Endothelial cell (in vitro differentiated cells): ENCODE measurements at regions not wholly inside any gene's neighbourhood (a gene's known extent, or its start where the extent isn't known, plus 50 kb on each side); places are given as distances from the start of the nearest gene placed in this dataset.
A peak's percentile ranks its signal among the peaks of the same experiment; 100 is the strongest.
"Not testable (repeated sequence)": the region's sequence is repeated elsewhere in the genome, so short reads cannot be mapped to it uniquely, and the experiment has no call there.

ENCODE experiments used
- DNase-seq: peaks from one replicate; pipeline ENCODE4 v3.0.0; 2021; ENCODE audit warnings: low spot score
- H3K27ac Mint-ChIP-seq: one replicate; pipeline ENCODE4 v1.8.0; 2021; ENCODE audit warnings: mixed read lengths, inconsistent platforms; ENCODE audit not compliant: unreplicated experiment
- H3K27me3 Mint-ChIP-seq: one replicate; pipeline ENCODE4 v1.8.0; 2021; ENCODE audit warnings: mild to moderate bottlenecking, moderate library complexity, mixed read lengths, inconsistent platforms; ENCODE audit not compliant: unreplicated experiment
- H3K36me3 Mint-ChIP-seq: one replicate; pipeline ENCODE4 v1.8.0; 2021; ENCODE audit warnings: mild to moderate bottlenecking, low read depth, mixed read lengths, inconsistent platforms; ENCODE audit not compliant: unreplicated experiment
- H3K4me1 Mint-ChIP-seq: one replicate; pipeline ENCODE4 v1.8.0; 2021; ENCODE audit warnings: mild to moderate bottlenecking, mixed read lengths, inconsistent platforms; ENCODE audit not compliant: unreplicated experiment
- H3K4me3 Mint-ChIP-seq: one replicate; pipeline ENCODE4 v1.8.0; 2021; ENCODE audit warnings: mild to moderate bottlenecking, mixed read lengths, inconsistent platforms; ENCODE audit not compliant: unreplicated experiment
- H3K9me3 Mint-ChIP-seq: one replicate; pipeline ENCODE4 v1.8.0; 2021; ENCODE audit warnings: mixed read lengths, inconsistent platforms; ENCODE audit not compliant: unreplicated experiment
- CTCF ChIP-seq: fragments of 200-600 bp; sonication (generic); IDR thresholded peaks from one replicate; pipeline ENCODE4 v1.5.0; 2021; ENCODE audit warnings: antibody characterized with exemption; ENCODE audit not compliant: unreplicated experiment

- DNase-seq, result no peak
- H3K27me3 Mint-ChIP-seq, result peaks cover 43% of the 10 kb centered on the region
- peaks cover 15% of the 10 kb centered on the region for H3K36me3 Mint-ChIP-seq
- H3K4me1 Mint-ChIP-seq, result no peaks in the 10 kb centered on the region
- TF ChIP-seq CTCF, result no peak
- H3K4me3 Mint-ChIP-seq, result no peak overlapping the region
- H3K9me3 Mint-ChIP-seq, result peaks cover 27% of the 10 kb centered on the region
- no peak overlapping the region for H3K27ac Mint-ChIP-seq
Measured at GRCh38 chr14:105745433-105746123, 219.2 kb downstream of the TMEM121 start.

- H3K27me3 Mint-ChIP-seq, result peaks cover 43% of the 10 kb centered on the region
- no peak for DNase-seq
- peaks cover 28% of the 10 kb centered on the region for H3K9me3 Mint-ChIP-seq
- H3K36me3 Mint-ChIP-seq, result peaks cover 15% of the 10 kb centered on the region
- H3K27ac Mint-ChIP-seq, result no peak overlapping the region
- no peak overlapping the region for H3K4me3 Mint-ChIP-seq
- H3K4me1 Mint-ChIP-seq, result no peaks in the 10 kb centered on the region
- no peak for TF ChIP-seq CTCF
Measured at GRCh38 chr14:105746124-105746514, 219.7 kb downstream of the TMEM121 start.

GRCh38 chr14:105746800-105747502, 220.6 kb downstream of the TMEM121 start:
- Mint-ChIP-seq H3K36me3 (peaks cover 14% of the 10 kb centered on the region), H3K4me3 (peak overlapping the region; percentile 62), H3K27me3 (peaks cover 38% of the 10 kb centered on the region), H3K9me3 (peaks cover 26% of the 10 kb centered on the region)
- DNase-seq, H3K4me1 Mint-ChIP-seq, H3K27ac Mint-ChIP-seq: not testable (repeated sequence)

DNA sequence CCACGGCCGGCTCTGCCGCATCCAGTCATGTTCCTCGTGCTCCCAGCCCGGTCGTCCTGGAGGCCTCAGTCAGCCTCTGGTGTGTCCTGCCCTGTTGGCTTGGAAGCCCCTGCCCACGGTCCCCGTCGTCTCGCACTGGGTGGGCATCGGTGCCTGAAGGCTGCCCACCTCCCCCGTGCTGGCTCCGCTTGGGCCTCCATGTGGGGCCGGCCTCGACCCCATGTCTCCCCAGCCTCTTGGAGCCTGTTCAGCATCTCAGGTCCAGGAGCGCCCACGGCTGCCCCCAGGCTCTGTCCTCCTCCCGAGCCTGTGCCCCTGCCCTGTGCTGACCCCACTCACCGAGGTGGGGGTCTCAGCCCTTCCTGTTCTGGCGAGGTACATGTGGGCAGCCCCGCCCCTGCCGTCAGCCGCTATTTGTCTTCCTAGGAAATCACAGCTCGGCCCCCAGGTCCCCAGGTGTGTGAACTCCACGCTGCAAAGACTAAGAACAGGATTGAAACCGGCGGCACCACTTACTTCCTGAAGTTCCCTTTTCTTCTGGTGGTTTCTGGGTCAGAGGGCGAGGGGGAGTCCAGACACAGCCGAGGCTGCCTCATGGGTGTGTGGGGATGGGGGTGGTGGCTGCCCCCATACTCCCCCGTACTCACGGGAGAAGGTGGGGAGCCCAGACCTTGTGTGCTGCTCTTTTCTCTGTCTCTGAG, 221.3 kb downstream of the TMEM121 start:
- Mint-ChIP-seq H3K9me3 (peaks cover 22% of the 10 kb centered on the region), H3K27ac (peak overlapping the region; percentile 18), H3K36me3 (peaks cover 11% of the 10 kb centered on the region), H3K27me3 (peaks cover 35% of the 10 kb centered on the region)
- not testable (repeated sequence) for H3K4me3 Mint-ChIP-seq, DNase-seq, H3K4me1 Mint-ChIP-seq

GRCh38 chr14:105748204-105748578, 221.8 kb downstream of the TMEM121 start:
- peaks cover 13% of the 10 kb centered on the region for H3K36me3 Mint-ChIP-seq
- no peak overlapping the region for H3K27ac Mint-ChIP-seq
- TF ChIP-seq CTCF, result no peak
- DNase-seq, result no peak
- no peak overlapping the region for H3K4me3 Mint-ChIP-seq
- peaks cover 25% of the 10 kb centered on the region for H3K9me3 Mint-ChIP-seq
- H3K4me1 Mint-ChIP-seq, result no peaks in the 10 kb centered on the region
- H3K27me3 Mint-ChIP-seq, result peaks cover 37% of the 10 kb centered on the region

GRCh38 chr14:105748710-105749109, 222.3 kb downstream of the TMEM121 start:
- not testable (repeated sequence) for DNase-seq, H3K4me1 Mint-ChIP-seq
- Mint-ChIP-seq H3K27ac (peak overlapping the region; percentile 52), H3K4me3 (peak overlapping the region; percentile 65), H3K36me3 (peaks cover 13% of the 10 kb centered on the region), H3K9me3 (peaks cover 27% of the 10 kb centered on the region), H3K27me3 (peaks cover 38% of the 10 kb centered on the region)

GRCh38 chr14:105749870-105750541, 223.6 kb downstream of the TMEM121 start:
- peak overlapping the region; percentile 42 for H3K27ac Mint-ChIP-seq
- not testable (repeated sequence) for DNase-seq, H3K4me1 Mint-ChIP-seq
- H3K9me3 Mint-ChIP-seq, result peaks cover 35% of the 10 kb centered on the region
- peaks cover 39% of the 10 kb centered on the region for H3K27me3 Mint-ChIP-seq
- H3K36me3 Mint-ChIP-seq, result peaks cover 13% of the 10 kb centered on the region
- peak overlapping the region; percentile 47 for H3K4me3 Mint-ChIP-seq

- not testable (repeated sequence) for H3K4me3 Mint-ChIP-seq, DNase-seq, H3K27ac Mint-ChIP-seq, H3K4me1 Mint-ChIP-seq
- peaks cover 38% of the 10 kb centered on the region for H3K9me3 Mint-ChIP-seq
- peaks cover 13% of the 10 kb centered on the region for H3K36me3 Mint-ChIP-seq
- H3K27me3 Mint-ChIP-seq, result peaks cover 29% of the 10 kb centered on the region
Measured at GRCh38 chr14:105751291-105751751, 224.9 kb downstream of the TMEM121 start.
